Neutrophil (primary cell): ENCODE measurements at regions not wholly inside any gene's neighbourhood (a gene's known extent, or its start where the extent isn't known, plus 50 kb on each side); places are given as distances from the start of the nearest gene placed in this dataset.

Experiments used
- H3K27ac ChIP-seq: fragments of 200-600 bp; sonication (generic); 2 replicates; pipeline ENCODE4 v1.5.1; 2016; ENCODE audit warnings: mild to moderate bottlenecking, moderate library complexity
- H3K27me3 ChIP-seq: fragments of 200-600 bp; sonication (generic); 2 replicates; pipeline ENCODE4 v1.6.0; 2016; ENCODE audit warnings: mild to moderate bottlenecking
- H3K36me3 ChIP-seq: fragments of 200-600 bp; sonication (generic); 2 replicates; pipeline ENCODE4 v1.5.1; 2017
- H3K4me1 ChIP-seq, 2 experiments: fragments of 200-600 bp in 1 of 2; sonication (generic) in 1 of 2; 1 replicate in 1 of 2; 2 replicates in 1 of 2; pipeline versions ENCODE4 v1.5.1 to v1.6.1; 2013 to 2016; ENCODE audit warnings: low read depth in 1 of 2, low read length in 1 of 2, mild to moderate bottlenecking in 1 of 2, moderate library complexity in 1 of 2; ENCODE audit not compliant: control insufficient read depth in 1 of 2, insufficient read depth in 1 of 2
- H3K4me3 ChIP-seq, 2 experiments: fragments of 200-600 bp in 1 of 2; sonication (generic) in 1 of 2; 1 replicate in 1 of 2; 2 replicates in 1 of 2; pipeline ENCODE4 v1.5.1; 2013 to 2016; ENCODE audit warnings: low read depth in 1 of 2, low read length in 1 of 2, mild to moderate bottlenecking in 1 of 2, moderate library complexity in 1 of 2
- H3K9me3 ChIP-seq: fragments of 200-600 bp; sonication (generic); 2 replicates; pipeline ENCODE4 v1.5.1; 2016
- TF ChIP-seq, protein P1 (sequence below): fragments of 200-600 bp; sonication (generic); IDR thresholded peaks from 2 replicates; pipeline ENCODE4 v1.5.1; 2016; ENCODE audit warnings: antibody characterized with exemption

DNA sequence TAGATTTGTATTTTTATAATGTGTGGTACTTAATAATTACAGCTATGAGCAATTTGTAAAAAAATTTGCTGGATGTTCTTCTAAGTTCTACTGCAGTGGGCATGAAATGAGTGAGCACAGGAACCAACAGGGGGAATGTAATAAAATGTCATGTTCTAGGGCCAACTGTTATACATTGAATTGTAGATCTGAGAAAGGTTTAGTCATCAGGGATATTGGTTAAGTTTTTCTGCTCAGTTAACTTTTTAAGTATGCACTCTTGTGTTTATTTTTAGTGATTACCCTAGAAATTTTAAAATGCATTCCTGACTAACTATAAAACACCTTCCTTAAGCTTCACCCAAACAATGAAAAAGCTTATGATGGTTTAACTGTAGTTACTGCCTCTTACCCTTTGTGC is 101.8 kb downstream of the CAND1 start:
- Histone ChIP-seq H3K27me3 (no peaks in the 10 kb centered on the region), H3K27ac (no peak overlapping the region), H3K36me3 (no peaks in the 10 kb centered on the region), H3K4me3 (no peak overlapping the region), H3K9me3 (no peaks in the 10 kb centered on the region), H3K4me1 (no peaks in the 10 kb centered on the region)
- TF ChIP-seq, protein P1, sequence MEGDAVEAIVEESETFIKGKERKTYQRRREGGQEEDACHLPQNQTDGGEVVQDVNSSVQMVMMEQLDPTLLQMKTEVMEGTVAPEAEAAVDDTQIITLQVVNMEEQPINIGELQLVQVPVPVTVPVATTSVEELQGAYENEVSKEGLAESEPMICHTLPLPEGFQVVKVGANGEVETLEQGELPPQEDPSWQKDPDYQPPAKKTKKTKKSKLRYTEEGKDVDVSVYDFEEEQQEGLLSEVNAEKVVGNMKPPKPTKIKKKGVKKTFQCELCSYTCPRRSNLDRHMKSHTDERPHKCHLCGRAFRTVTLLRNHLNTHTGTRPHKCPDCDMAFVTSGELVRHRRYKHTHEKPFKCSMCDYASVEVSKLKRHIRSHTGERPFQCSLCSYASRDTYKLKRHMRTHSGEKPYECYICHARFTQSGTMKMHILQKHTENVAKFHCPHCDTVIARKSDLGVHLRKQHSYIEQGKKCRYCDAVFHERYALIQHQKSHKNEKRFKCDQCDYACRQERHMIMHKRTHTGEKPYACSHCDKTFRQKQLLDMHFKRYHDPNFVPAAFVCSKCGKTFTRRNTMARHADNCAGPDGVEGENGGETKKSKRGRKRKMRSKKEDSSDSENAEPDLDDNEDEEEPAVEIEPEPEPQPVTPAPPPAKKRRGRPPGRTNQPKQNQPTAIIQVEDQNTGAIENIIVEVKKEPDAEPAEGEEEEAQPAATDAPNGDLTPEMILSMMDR, result no peak

DNA sequence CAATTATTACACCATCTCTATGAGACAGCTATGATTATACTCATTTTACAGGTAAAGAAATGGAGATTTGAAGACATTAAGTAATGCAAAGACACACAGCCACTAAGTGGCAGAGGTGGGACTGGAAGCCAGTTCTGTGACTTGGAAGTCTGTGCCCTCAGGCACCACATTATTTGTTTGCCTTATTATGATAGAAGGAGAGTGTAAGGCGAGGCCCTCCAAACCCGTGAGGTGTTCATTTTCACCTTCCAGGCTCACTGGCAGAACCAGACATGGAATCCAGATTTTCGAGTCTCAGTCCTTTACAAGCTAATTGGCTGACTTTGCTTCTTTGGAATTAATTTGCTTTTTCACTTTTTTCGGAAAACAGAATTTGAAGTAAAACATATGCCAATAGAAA is 107.9 kb downstream of the CAND1 start:
- H3K27me3 ChIP-seq, result no peaks in the 10 kb centered on the region
- no peak overlapping the region for H3K4me3 ChIP-seq
- H3K4me1 ChIP-seq, result no peaks in the 10 kb centered on the region
- no peaks in the 10 kb centered on the region for H3K9me3 ChIP-seq
- H3K36me3 ChIP-seq, result no peaks in the 10 kb centered on the region
- no peak overlapping the region for H3K27ac ChIP-seq
- TF ChIP-seq, protein P1, result no peak

DNA sequence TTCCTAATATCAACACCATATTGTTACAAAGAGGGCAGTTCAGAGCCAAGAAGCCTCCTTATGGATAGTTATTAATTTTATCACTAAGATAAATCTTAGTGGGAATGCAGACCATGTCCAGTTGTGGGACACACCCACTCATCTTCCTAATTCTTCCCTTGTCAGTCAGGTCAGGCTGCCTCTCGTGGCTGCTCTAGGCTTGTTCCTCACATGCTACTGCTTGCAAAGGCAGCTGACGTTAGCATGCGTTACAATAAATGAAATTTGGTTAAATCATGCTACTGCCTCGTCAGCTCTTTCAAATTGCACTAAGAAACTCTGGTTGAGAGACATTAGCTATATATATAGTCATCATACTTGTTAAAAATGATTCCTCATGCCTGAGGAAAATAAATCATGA is 108.4 kb downstream of the CAND1 start:
- TF ChIP-seq, protein P1, result no peak
- H3K27ac ChIP-seq, result no peak overlapping the region
- H3K4me3 ChIP-seq, result no peak overlapping the region
- no peaks in the 10 kb centered on the region for H3K9me3 ChIP-seq
- no peaks in the 10 kb centered on the region for H3K4me1 ChIP-seq
- H3K27me3 ChIP-seq, result no peaks in the 10 kb centered on the region
- H3K36me3 ChIP-seq, result no peaks in the 10 kb centered on the region

DNA sequence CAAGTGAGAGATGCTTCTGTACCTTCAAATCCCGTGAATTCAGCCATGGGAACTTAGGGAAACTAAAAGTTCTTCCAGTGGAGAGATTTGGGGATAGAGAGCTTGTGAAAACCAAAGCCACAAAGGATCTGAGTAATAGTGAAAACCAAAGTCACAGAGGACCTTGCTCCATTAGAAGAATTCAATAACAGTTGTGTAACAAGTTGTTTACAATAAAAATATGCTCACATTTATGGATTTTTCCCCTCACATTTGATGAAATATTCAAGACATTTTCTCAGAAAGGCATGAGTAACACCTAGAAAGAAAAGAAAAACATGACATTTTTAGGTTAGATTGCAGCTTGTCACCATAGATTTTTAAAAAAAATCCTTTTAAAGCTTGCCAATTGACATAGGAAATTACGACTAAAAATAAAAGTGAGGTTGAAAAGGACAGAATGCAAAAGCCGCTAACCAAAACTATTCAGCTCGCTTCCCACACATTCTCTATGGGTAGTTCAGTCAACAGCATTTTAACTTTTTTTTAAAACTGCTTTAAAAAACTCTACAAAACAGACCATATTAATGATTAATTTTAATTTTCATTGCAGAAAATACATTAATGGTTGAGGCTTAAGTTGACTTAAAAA is 113.2 kb downstream of the CAND1 start:
- Histone ChIP-seq H3K9me3 (no peaks in the 10 kb centered on the region), H3K27me3 (no peaks in the 10 kb centered on the region), H3K27ac (no peak overlapping the region), H3K36me3 (no peaks in the 10 kb centered on the region), H3K4me1 (no peaks in the 10 kb centered on the region), H3K4me3 (no peak overlapping the region)
- TF ChIP-seq, protein P1, result no peak

DNA sequence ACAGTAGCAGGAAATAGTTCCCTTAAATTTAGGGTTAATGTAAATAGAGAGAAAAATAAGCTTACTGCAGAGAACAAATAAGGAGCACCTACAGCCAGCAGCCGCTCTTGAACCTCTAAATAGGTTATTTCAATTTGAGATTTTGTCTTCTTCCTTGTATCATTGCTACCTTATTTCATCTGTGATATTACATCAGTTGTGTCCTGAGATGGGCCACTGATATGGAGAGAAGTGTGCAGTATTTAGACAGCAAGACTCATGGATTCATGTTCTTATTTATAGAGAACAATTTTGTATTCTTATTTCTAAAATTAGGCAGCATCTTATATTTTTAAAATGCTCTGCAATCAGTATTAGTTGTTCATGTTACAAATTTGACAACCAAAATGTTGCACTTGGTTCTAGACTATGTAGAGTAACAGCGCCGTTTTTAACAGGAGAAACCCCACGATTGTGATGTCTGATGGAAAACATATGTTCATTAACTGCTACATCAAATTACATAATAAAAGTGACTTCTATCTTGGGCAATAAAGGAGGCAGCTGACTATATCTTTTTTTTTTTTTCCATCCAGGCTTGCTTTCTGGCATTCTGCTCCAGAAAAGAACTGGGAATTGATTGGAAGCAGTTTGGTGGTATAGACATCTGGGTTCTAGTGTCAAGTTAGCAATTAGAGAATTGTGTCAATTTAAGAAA is 117.9 kb downstream of the CAND1 start:
- Histone ChIP-seq H3K27ac (no peak overlapping the region), H3K36me3 (no peaks in the 10 kb centered on the region), H3K4me1 (no peaks in the 10 kb centered on the region), H3K9me3 (no peaks in the 10 kb centered on the region), H3K27me3 (no peaks in the 10 kb centered on the region), H3K4me3 (no peak overlapping the region)
- TF ChIP-seq, protein P1, result no peak
